GM04504 (cell line): ENCODE measurements at regions not wholly inside any gene's neighbourhood (a gene's known extent, or its start where the extent isn't known, plus 50 kb on each side); places are given as distances from the start of the nearest gene placed in this dataset.

Experiments used
- DNase-seq: peaks from one replicate; pipeline ENCODE4 v3.0.0-alpha.2; 2012; ENCODE audit warnings: low read depth

- DNase-seq, result no peak
Measured at GRCh38 chr16:74030000-74030706, 266.5 kb upstream of the PSMD7 start.

- DNase-seq, result no peak
Measured at GRCh38 chr16:74029115-74029792, 267.4 kb upstream of the PSMD7 start.

- DNase-seq, result no peak
Measured at GRCh38 chr16:74026373-74027281, 270.0 kb upstream of the PSMD7 start.

GRCh38 chr16:74024953-74025352, 271.7 kb upstream of the PSMD7 start:
- DNase-seq, result no peak

- DNase-seq, result no peak
Measured at GRCh38 chr16:74020095-74020670, 276.4 kb upstream of the PSMD7 start.

- no peak for DNase-seq
Measured at GRCh38 chr16:74019612-74020011, 277.0 kb upstream of the PSMD7 start.

- DNase-seq, result no peak
Measured at GRCh38 chr16:74015953-74016352, 280.7 kb upstream of the PSMD7 start.

- no peak for DNase-seq
Measured at GRCh38 chr16:73998707-73999106, 297.9 kb upstream of the PSMD7 start.

- DNase-seq, result no peak
Measured at GRCh38 chr16:73997971-73998370, 298.6 kb upstream of the PSMD7 start.

GRCh38 chr16:73997340-73997711, 299.3 kb upstream of the PSMD7 start:
- no peak for DNase-seq

GRCh38 chr16:73996624-73997339, 299.8 kb upstream of the PSMD7 start:
- no peak for DNase-seq

GRCh38 chr16:73993878-73994277, 302.7 kb upstream of the PSMD7 start:
- DNase-seq, result no peak

GRCh38 chr16:73978407-73978784, 318.2 kb upstream of the PSMD7 start:
- no peak for DNase-seq

GRCh38 chr16:73976644-73977043, 320.0 kb upstream of the PSMD7 start:
- no peak for DNase-seq

GRCh38 chr16:73973174-73973573, 323.4 kb upstream of the PSMD7 start:
- no peak for DNase-seq

GRCh38 chr16:73966851-73967250, 329.8 kb upstream of the PSMD7 start:
- DNase-seq, result no peak

- no peak for DNase-seq
Measured at GRCh38 chr16:73965591-73965990, 331.0 kb upstream of the PSMD7 start.

GRCh38 chr16:73956587-73957494, 339.8 kb upstream of the PSMD7 start:
- peak; percentile 27 for DNase-seq

GRCh38 chr16:73955702-73956101, 340.9 kb upstream of the PSMD7 start:
- no peak for DNase-seq

GRCh38 chr16:73955255-73955654, 341.4 kb upstream of the PSMD7 start:
- DNase-seq, result no peak

GRCh38 chr16:73951481-73951880, 345.1 kb upstream of the PSMD7 start:
- DNase-seq, result no peak
